Esophagus muscularis mucosa (tissue), 3 donors: ENCODE measurements at regions not wholly inside any gene's neighbourhood (a gene's known extent, or its start where the extent isn't known, plus 50 kb on each side); places are given as distances from the start of the nearest gene placed in this dataset.

Experiments
- POLR2AphosphoS5 ChIP-seq, 2 donors: sonication (generic); formaldehyde crosslinking; IDR thresholded peaks; one replicate each; pipeline ENCODE4 v1.6.1; 2017; ENCODE audit warnings: antibody characterized with exemption in 2 of 2
- TF ChIP-seq, protein P1 (sequence below), 3 experiments: fragments of 200-600 bp in 2 of 3; fragments of 450-650 bp in 1 of 3; sonication (generic) in 2 of 3; IDR thresholded peaks; one replicate each; pipeline ENCODE4 v1.5.1; 2017 to 2019; ENCODE audit warnings: antibody characterized with exemption in 3 of 3, mild to moderate bottlenecking in 2 of 3, moderate library complexity in 1 of 3

DNA sequence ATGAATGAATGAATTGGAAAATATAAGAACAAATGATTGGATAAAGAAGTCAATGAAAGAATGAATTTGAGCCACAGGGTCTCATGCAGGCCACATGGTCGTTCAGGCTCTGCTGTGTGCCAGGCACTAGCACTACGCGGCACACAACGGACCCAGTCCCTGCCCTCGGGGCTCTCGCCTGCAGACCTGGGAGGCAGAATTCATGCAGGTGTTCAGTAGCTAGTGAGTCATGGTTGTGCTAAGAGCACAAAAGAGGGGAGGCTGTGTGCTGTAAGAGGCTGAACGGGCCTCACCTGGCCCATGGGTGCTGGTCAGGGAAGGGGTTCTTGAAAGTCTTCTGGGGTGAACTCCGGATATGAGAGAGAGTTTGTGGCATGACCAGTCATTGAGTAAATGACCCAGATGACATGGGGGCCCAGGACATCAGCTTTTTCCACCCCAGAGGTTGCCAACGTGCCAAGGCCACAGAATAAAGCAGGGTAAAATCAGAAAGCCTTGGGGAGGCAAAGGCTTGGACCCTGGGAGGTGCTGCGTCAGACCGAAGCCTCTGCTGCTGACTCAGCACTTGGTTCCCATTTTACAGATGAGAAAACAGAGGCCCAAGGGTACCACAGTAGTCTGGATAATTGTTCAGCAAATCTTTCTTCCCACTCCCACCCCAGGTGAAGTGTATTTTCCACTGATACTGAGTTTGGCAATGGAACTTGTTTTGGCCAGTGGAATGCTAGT, 264.3 kb upstream of the MVB12B start:
- TF ChIP-seq, protein P1, sequence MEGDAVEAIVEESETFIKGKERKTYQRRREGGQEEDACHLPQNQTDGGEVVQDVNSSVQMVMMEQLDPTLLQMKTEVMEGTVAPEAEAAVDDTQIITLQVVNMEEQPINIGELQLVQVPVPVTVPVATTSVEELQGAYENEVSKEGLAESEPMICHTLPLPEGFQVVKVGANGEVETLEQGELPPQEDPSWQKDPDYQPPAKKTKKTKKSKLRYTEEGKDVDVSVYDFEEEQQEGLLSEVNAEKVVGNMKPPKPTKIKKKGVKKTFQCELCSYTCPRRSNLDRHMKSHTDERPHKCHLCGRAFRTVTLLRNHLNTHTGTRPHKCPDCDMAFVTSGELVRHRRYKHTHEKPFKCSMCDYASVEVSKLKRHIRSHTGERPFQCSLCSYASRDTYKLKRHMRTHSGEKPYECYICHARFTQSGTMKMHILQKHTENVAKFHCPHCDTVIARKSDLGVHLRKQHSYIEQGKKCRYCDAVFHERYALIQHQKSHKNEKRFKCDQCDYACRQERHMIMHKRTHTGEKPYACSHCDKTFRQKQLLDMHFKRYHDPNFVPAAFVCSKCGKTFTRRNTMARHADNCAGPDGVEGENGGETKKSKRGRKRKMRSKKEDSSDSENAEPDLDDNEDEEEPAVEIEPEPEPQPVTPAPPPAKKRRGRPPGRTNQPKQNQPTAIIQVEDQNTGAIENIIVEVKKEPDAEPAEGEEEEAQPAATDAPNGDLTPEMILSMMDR (IDR thresholded peaks at IDR 0.05): no peak
- no peak for TF ChIP-seq POLR2AphosphoS5 (IDR thresholded peaks at IDR 0.05)
